IMR-90 (cell line): ENCODE measurements at regions not wholly inside any gene's neighbourhood (a gene's known extent, or its start where the extent isn't known, plus 50 kb on each side); places are given as distances from the start of the nearest gene placed in this dataset.

Experiments
- ATAC-seq: fragments of 200-7000 bp; cut with Tn5 transposase; 2 replicates; pipeline ENCODE4 v1.9.1; 2020; ENCODE audit warnings: low read depth, mild to moderate bottlenecking, moderate library complexity
- BruUV-seq: library from RNA; stranded (reverse); fragments of 400-500 nt; replicated peaks from 2 replicates; lab custom pipeline; 2021; lab: Mats Ljungman, UMichigan
- CTCF ChIA-PET: fragments of 300-600 bp; formaldehyde crosslinking; extraction: SDS; loops from one replicate; lab custom pipeline; 2021; ENCODE audit warnings: antibody characterized with exemption; lab: Yijun Ruan, JAX
- POLR2A ChIA-PET: fragments of 300-600 bp; sonication (Branson Sonifier 250); formaldehyde crosslinking; loops from one replicate; lab custom pipeline; 2022; ENCODE audit warnings: antibody characterized with exemption; ENCODE audit not compliant: unreplicated experiment; lab: Charles Lee
- DNase-seq: peaks from one replicate; pipeline ENCODE4 v3.0.0; 2013
- H2AFZ ChIP-seq: replicated peaks from 2 replicates; pipeline ENCODE3; 2013; ENCODE audit warnings: low read length, mild to moderate bottlenecking; ENCODE audit not compliant: poor library complexity
- H2AK5ac ChIP-seq: 2 replicates; pipeline ENCODE4 v1.6.1; 2013; ENCODE audit warnings: low read depth, low read length, inconsistent platforms
- H2AK9ac ChIP-seq: replicated peaks from 2 replicates; pipeline ENCODE3; 2013; ENCODE audit warnings: mild to moderate bottlenecking, low read depth, low read length, moderate library complexity; ENCODE audit not compliant: poor library complexity
- H2BK120ac ChIP-seq: 2 replicates; pipeline ENCODE4 v1.6.1; 2013; ENCODE audit warnings: low read depth, low read length, inconsistent platforms
- H2BK15ac ChIP-seq: 3 replicates; pipeline ENCODE4 v1.6.1; 2013; ENCODE audit warnings: low read depth, low read length, inconsistent platforms
- H2BK20ac ChIP-seq: 2 replicates; pipeline ENCODE4 v1.6.1; 2013; ENCODE audit warnings: low read depth, mild to moderate bottlenecking, inconsistent platforms, low read length, moderate library complexity
- H2BK5ac ChIP-seq: 2 replicates; pipeline ENCODE4 v1.6.1; 2013; ENCODE audit warnings: mild to moderate bottlenecking, low read depth, low read length, inconsistent platforms; ENCODE audit not compliant: poor library complexity, severe bottlenecking
- H3K14ac ChIP-seq: replicated peaks from 2 replicates; pipeline ENCODE4 v1.6.1; 2013; ENCODE audit warnings: low read depth, low read length, inconsistent platforms
- H3K18ac ChIP-seq: 2 replicates; pipeline ENCODE4 v1.6.1; 2013; ENCODE audit warnings: low read depth, low read length, control low read depth
- H3K23ac ChIP-seq: 2 replicates; pipeline ENCODE4 v1.6.1; 2013; ENCODE audit warnings: low read depth, low read length, inconsistent platforms
- H3K27ac ChIP-seq: 2 replicates; pipeline ENCODE4 v1.5.1; 2013; ENCODE audit warnings: mild to moderate bottlenecking, control low read depth, low read length; ENCODE audit not compliant: insufficient read depth
- H3K27me3 ChIP-seq: 2 replicates; pipeline ENCODE4 v1.6.1; 2013; ENCODE audit warnings: low read length; ENCODE audit not compliant: control insufficient read depth, insufficient read depth
- H3K36me3 ChIP-seq: 2 replicates; pipeline ENCODE4 v1.6.1; 2013; ENCODE audit warnings: low read length, mixed read lengths; ENCODE audit not compliant: control insufficient read depth, insufficient read depth
- H3K4ac ChIP-seq: 2 replicates; pipeline ENCODE4 v1.6.1; 2013; ENCODE audit warnings: low read depth, low read length, inconsistent platforms
- H3K4me1 ChIP-seq: 2 replicates; pipeline ENCODE4 v1.6.1; 2013; ENCODE audit warnings: low read length, mixed read lengths; ENCODE audit not compliant: control insufficient read depth, insufficient read depth
- H3K4me2 ChIP-seq: 2 replicates; pipeline ENCODE4 v1.6.1; 2013; ENCODE audit warnings: low read depth, mild to moderate bottlenecking, control low read depth, low read length, moderate library complexity
- H3K4me3 ChIP-seq: 2 replicates; pipeline ENCODE4 v1.5.1; 2013; ENCODE audit warnings: low read depth, mild to moderate bottlenecking, control low read depth, low read length, moderate library complexity; ENCODE audit not compliant: insufficient read depth
- H3K56ac ChIP-seq: 2 replicates; pipeline ENCODE4 v1.6.1; 2013; ENCODE audit warnings: low read length, inconsistent platforms; ENCODE audit not compliant: insufficient read depth; ENCODE audit errors: extremely low read depth
- H3K79me1 ChIP-seq, 2 experiments: 2 replicates each; pipeline ENCODE4 v1.6.1; 2013; ENCODE audit warnings: low read length in 2 of 2, inconsistent platforms in 1 of 2, low read depth in 1 of 2
- H3K9ac ChIP-seq: 2 replicates; pipeline ENCODE4 v1.6.1; 2013; ENCODE audit warnings: low read depth, low read length, control low read depth
- H3K9me1 ChIP-seq: 2 replicates; pipeline ENCODE4 v1.6.1; 2013; ENCODE audit warnings: low read length, inconsistent platforms; ENCODE audit not compliant: insufficient read depth
- H3K9me3 ChIP-seq: 2 replicates; pipeline ENCODE4 v1.6.1; 2013; ENCODE audit warnings: low read length; ENCODE audit not compliant: control insufficient read depth, insufficient read depth
- H4K20me1 ChIP-seq: 2 replicates; pipeline ENCODE4 v1.6.1; 2013; ENCODE audit warnings: low read length, inconsistent platforms; ENCODE audit not compliant: insufficient read depth
- H4K5ac ChIP-seq: 2 replicates; pipeline ENCODE4 v1.6.1; 2013; ENCODE audit warnings: mild to moderate bottlenecking, low read depth, low read length, control low read depth
- H4K8ac ChIP-seq, 2 experiments: 2 replicates each; pipeline ENCODE4 v1.6.1; 2013; ENCODE audit warnings: low read depth in 2 of 2, low read length in 2 of 2, control low read depth in 1 of 2, inconsistent platforms in 1 of 2
- H4K91ac ChIP-seq: 2 replicates; pipeline ENCODE4 v1.6.1; 2013; ENCODE audit warnings: low read depth, low read length, inconsistent platforms; ENCODE audit not compliant: insufficient read depth
- FOS ChIP-seq: fragments of 150-350 bp; IDR thresholded peaks from 2 replicates; pipeline ENCODE4 v1.6.1; 2016; ENCODE audit warnings: low read depth, low read length
- MAZ ChIP-seq: IDR thresholded peaks from 2 replicates; pipeline ENCODE4 v1.6.1; 2012; ENCODE audit warnings: low read depth, mild to moderate bottlenecking, low read length, improper control_type of control experiment, moderate library complexity, borderline replicate concordance
- NFE2L2 ChIP-seq: fragments of 150-350 bp; IDR thresholded peaks from 2 replicates; pipeline ENCODE4 v1.6.1; 2016; ENCODE audit warnings: low read depth, mild to moderate bottlenecking, low read length
- POLR2A ChIP-seq: IDR thresholded peaks from 2 replicates; pipeline ENCODE4 v1.6.1; 2012; ENCODE audit warnings: mild to moderate bottlenecking, low read depth, low read length
- RAD21 ChIP-seq: IDR thresholded peaks from 2 replicates; pipeline ENCODE4 v1.6.1; 2012; ENCODE audit warnings: low read length, improper control_type of control experiment
- SMC3 ChIP-seq: fragments of 150-350 bp; IDR thresholded peaks from 2 replicates; pipeline ENCODE4 v1.6.1; 2016; ENCODE audit warnings: low read depth, mild to moderate bottlenecking, antibody characterized with exemption, low read length, moderate library complexity
- WGBS, 2 experiments: methylation state at CpG; one replicate each; pipeline versions ENCODE4 v1.1.5 to v1.1.7; 2013; ENCODE audit warnings: missing lambda C conversion rate in 2 of 2; ENCODE audit not compliant: insufficient read length in 1 of 2; ENCODE audit errors: extremely low coverage in 2 of 2; 5-methylcytosine and 5-hydroxymethylcytosine counted together
- dilution Hi-C: fragments of 300-500 bp; cut with HindIII; formaldehyde crosslinking; loops from one replicate; pipeline ENCODE4 v1.14.3; 2018; ENCODE audit warnings: low sequenced_read_pairs; ENCODE audit not compliant: unreplicated experiment
- in situ Hi-C: fragments of 300-500 bp; cut with MboI; formaldehyde crosslinking; loops from 3 replicates; pipeline ENCODE4 v1.14.3; 2019; ENCODE audit warnings: low sequenced_read_pairs, inconsistent platforms, mixed read lengths
- intact Hi-C: fragments of 100-400 bp; cut with micrococcal nuclease; formaldehyde crosslinking; loops from 2 replicates; pipeline ENCODE4 v1.10.0; 2022
- TF ChIP-seq, protein P1 (sequence below): conservative IDR thresholded peaks from 2 replicates; pipeline ENCODE4 v1.5.1; 2012; ENCODE audit warnings: mild to moderate bottlenecking, low read depth, low read length, improper control_type of control experiment
- TF ChIP-seq, protein P2 (sequence below): fragments of 150-350 bp; IDR thresholded peaks from 2 replicates; pipeline ENCODE4 v1.6.1; 2016; ENCODE audit warnings: low read depth, mild to moderate bottlenecking, low read length, moderate library complexity, borderline replicate concordance

DNA sequence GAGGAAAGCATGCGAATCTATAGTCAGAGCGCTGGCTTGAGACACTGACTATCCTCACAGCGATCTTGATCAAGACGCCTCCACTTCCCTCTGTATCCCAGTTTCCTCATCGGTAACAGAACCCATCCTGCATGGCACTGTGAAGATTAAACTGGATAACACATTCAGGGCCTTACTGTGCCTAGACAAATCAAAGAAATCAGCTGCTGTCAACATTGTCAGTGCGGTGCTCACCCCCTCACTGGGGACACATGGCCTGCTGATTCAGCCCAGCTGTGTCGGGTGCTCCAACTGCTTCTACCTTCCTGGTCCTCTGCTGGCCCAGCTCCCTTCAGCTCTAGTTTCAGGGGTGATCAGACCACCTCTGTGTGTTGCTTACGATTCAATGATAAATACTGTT is 268.6 kb upstream of the AGAP1 start:
- H3K9me3 ChIP-seq: no peaks in the 10 kb centered on the region; the same call in 1 of the 2 replicates
- H2AK5ac ChIP-seq: no peak overlapping the region
- no peak overlapping the region for H4K5ac ChIP-seq
- CTCF ChIA-PET: no interaction called here
- no peak overlapping the region for H3K9ac ChIP-seq
- no peak overlapping the region for H2BK5ac ChIP-seq
- H3K23ac ChIP-seq: no peak overlapping the region
- H3K18ac ChIP-seq: no peak overlapping the region
- no peak overlapping the region for H2BK15ac ChIP-seq
- H2AFZ ChIP-seq: no peak overlapping the region
- BruUV-seq: no TSS peak
- no peak overlapping the region for H3K4ac ChIP-seq
- POLR2A ChIA-PET: no interaction called here
- H2AK9ac ChIP-seq: no peak overlapping the region
- no peaks in the 10 kb centered on the region for H3K36me3 ChIP-seq
- dilution Hi-C loops: no loop called here
- no peak overlapping the region for H3K27ac ChIP-seq
- intact Hi-C loops: no loop called here
- H3K4me2 ChIP-seq: no peak overlapping the region
- WGBS, 2 experiments: 91% methylated on average over 4 of the region's 8 CpGs; no CpG with 5 or more reads in 1 of the 2 experiments
- no peak overlapping the region for H2BK20ac ChIP-seq
- no peaks in the 10 kb centered on the region for H3K9me1 ChIP-seq
- in situ Hi-C loops: no loop called here
- DNase-seq (no peak), ATAC-seq (no peak)
- no peak overlapping the region for H3K4me3 ChIP-seq
- H4K91ac ChIP-seq: no peak overlapping the region
- no peaks in the 10 kb centered on the region for H3K79me1 ChIP-seq
- TF ChIP-seq SMC3: no peak
- TF ChIP-seq, protein P1, sequence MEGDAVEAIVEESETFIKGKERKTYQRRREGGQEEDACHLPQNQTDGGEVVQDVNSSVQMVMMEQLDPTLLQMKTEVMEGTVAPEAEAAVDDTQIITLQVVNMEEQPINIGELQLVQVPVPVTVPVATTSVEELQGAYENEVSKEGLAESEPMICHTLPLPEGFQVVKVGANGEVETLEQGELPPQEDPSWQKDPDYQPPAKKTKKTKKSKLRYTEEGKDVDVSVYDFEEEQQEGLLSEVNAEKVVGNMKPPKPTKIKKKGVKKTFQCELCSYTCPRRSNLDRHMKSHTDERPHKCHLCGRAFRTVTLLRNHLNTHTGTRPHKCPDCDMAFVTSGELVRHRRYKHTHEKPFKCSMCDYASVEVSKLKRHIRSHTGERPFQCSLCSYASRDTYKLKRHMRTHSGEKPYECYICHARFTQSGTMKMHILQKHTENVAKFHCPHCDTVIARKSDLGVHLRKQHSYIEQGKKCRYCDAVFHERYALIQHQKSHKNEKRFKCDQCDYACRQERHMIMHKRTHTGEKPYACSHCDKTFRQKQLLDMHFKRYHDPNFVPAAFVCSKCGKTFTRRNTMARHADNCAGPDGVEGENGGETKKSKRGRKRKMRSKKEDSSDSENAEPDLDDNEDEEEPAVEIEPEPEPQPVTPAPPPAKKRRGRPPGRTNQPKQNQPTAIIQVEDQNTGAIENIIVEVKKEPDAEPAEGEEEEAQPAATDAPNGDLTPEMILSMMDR: no peak
- no peak for TF ChIP-seq RAD21
- TF ChIP-seq, protein P2, sequence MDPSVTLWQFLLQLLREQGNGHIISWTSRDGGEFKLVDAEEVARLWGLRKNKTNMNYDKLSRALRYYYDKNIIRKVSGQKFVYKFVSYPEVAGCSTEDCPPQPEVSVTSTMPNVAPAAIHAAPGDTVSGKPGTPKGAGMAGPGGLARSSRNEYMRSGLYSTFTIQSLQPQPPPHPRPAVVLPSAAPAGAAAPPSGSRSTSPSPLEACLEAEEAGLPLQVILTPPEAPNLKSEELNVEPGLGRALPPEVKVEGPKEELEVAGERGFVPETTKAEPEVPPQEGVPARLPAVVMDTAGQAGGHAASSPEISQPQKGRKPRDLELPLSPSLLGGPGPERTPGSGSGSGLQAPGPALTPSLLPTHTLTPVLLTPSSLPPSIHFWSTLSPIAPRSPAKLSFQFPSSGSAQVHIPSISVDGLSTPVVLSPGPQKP: no peak
- TF ChIP-seq NFE2L2: no peak
- TF ChIP-seq MAZ: no peak
- no peak for TF ChIP-seq FOS
- TF ChIP-seq POLR2A: no peak
- H3K4me1 ChIP-seq: no peaks in the 10 kb centered on the region
- H2BK120ac ChIP-seq: no peak overlapping the region
- H4K20me1 ChIP-seq: no peaks in the 10 kb centered on the region
- no peak overlapping the region for H3K56ac ChIP-seq
- H3K27me3 ChIP-seq: peaks cover 46% of the 10 kb centered on the region
- no peak overlapping the region for H3K14ac ChIP-seq
- no peak overlapping the region for H4K8ac ChIP-seq
